Endothelial cell of umbilical vein (primary cell): ENCODE measurements at regions not wholly inside any gene's neighbourhood (a gene's known extent, or its start where the extent isn't known, plus 50 kb on each side); places are given as distances from the start of the nearest gene placed in this dataset.

Experiments used
- EZH2 ChIP-seq: IDR thresholded peaks from 2 replicates; pipeline ENCODE4 v1.6.1; 2012; ENCODE audit warnings: borderline replicate concordance, low read depth, mild to moderate bottlenecking, moderate library complexity, low read length, inconsistent platforms; ENCODE audit not compliant: severe bottlenecking
- MAX ChIP-seq: IDR thresholded peaks from 2 replicates; pipeline ENCODE4 v1.6.1; 2011; ENCODE audit not compliant: insufficient read depth, insufficient read length
- POLR2A ChIP-seq: IDR thresholded peaks from 2 replicates; pipeline ENCODE4 v1.6.1; 2012; ENCODE audit warnings: low read depth, mild to moderate bottlenecking, control low read depth, low read length
- TF ChIP-seq, protein P1 (sequence below), 2 donors: IDR thresholded peaks; 1 replicate in 1 of 2; 2 replicates in 1 of 2; pipeline ENCODE4 v1.5.1; 2011; ENCODE audit warnings: low read length in 2 of 2, mild to moderate bottlenecking in 2 of 2, moderate library complexity in 2 of 2, control low read depth in 1 of 2, inconsistent platforms in 1 of 2, low read depth in 1 of 2; ENCODE audit not compliant: insufficient read depth in 1 of 2; ENCODE audit errors: extremely low read depth in 1 of 2

GRCh38 chr14:27712364-27712763 is 1054.2 kb upstream of the FOXG1 start:
- TF ChIP-seq, protein P1, sequence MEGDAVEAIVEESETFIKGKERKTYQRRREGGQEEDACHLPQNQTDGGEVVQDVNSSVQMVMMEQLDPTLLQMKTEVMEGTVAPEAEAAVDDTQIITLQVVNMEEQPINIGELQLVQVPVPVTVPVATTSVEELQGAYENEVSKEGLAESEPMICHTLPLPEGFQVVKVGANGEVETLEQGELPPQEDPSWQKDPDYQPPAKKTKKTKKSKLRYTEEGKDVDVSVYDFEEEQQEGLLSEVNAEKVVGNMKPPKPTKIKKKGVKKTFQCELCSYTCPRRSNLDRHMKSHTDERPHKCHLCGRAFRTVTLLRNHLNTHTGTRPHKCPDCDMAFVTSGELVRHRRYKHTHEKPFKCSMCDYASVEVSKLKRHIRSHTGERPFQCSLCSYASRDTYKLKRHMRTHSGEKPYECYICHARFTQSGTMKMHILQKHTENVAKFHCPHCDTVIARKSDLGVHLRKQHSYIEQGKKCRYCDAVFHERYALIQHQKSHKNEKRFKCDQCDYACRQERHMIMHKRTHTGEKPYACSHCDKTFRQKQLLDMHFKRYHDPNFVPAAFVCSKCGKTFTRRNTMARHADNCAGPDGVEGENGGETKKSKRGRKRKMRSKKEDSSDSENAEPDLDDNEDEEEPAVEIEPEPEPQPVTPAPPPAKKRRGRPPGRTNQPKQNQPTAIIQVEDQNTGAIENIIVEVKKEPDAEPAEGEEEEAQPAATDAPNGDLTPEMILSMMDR (IDR thresholded peaks at IDR 0.05; ENCODE audit: extremely low read depth in 1 of 2, insufficient read depth in 1 of 2, low read depth in 1 of 2, low read length in 2 of 2) = no peak
- TF ChIP-seq MAX (no peak), EZH2 (no peak), POLR2A (no peak)
